Hepatocyte (in vitro differentiated cells): ENCODE measurements at regions not wholly inside any gene's neighbourhood (a gene's known extent, or its start where the extent isn't known, plus 50 kb on each side); places are given as distances from the start of the nearest gene placed in this dataset.

Experiments used
- DNase-seq: peaks from one replicate; pipeline ENCODE4 v3.0.0-alpha.2; 2016; ENCODE audit warnings: low spot score
- H2AFZ ChIP-seq: fragments of 200-600 bp; sonication (generic); 2 replicates; pipeline ENCODE4 v1.6.0; 2016; ENCODE audit warnings: antibody characterized with exemption, mild to moderate bottlenecking
- H3K27ac ChIP-seq: fragments of 200-600 bp; sonication (generic); 2 replicates; pipeline ENCODE4 v1.5.1; 2016; ENCODE audit warnings: mild to moderate bottlenecking
- H3K27me3 ChIP-seq: fragments of 200-600 bp; sonication (generic); 2 replicates; pipeline ENCODE4 v1.6.1; 2016
- H3K36me3 ChIP-seq: fragments of 200-600 bp; sonication (generic); replicated peaks from 2 replicates; pipeline ENCODE4 v1.5.1; 2016; ENCODE audit warnings: low read depth; ENCODE audit not compliant: insufficient read depth
- H3K4me1 ChIP-seq: fragments of 200-600 bp; sonication (generic); 2 replicates; pipeline ENCODE4 v1.5.1; 2016; ENCODE audit warnings: mild to moderate bottlenecking, moderate library complexity; ENCODE audit not compliant: insufficient read depth
- H3K4me2 ChIP-seq: fragments of 200-600 bp; sonication (generic); 2 replicates; pipeline ENCODE4 v1.6.0; 2016
- H3K4me3 ChIP-seq: fragments of 200-600 bp; sonication (generic); 2 replicates; pipeline ENCODE4 v1.5.1; 2016; ENCODE audit warnings: mild to moderate bottlenecking
- H3K79me2 ChIP-seq: fragments of 200-600 bp; sonication (generic); 2 replicates; pipeline ENCODE4 v1.6.0; 2017; ENCODE audit warnings: mild to moderate bottlenecking
- H3K9me2 ChIP-seq: fragments of 200-600 bp; sonication (generic); replicated peaks from 2 replicates; pipeline ENCODE4 v1.6.0; 2017; ENCODE audit warnings: mild to moderate bottlenecking; ENCODE audit not compliant: insufficient read depth
- H3K9me3 ChIP-seq: fragments of 200-600 bp; sonication (generic); 2 replicates; pipeline ENCODE4 v1.5.1; 2016; ENCODE audit warnings: low read depth, mild to moderate bottlenecking
- H4K20me1 ChIP-seq: fragments of 200-600 bp; sonication (generic); 2 replicates; pipeline ENCODE4 v1.6.0; 2016; ENCODE audit warnings: mild to moderate bottlenecking; ENCODE audit not compliant: insufficient read depth, poor library complexity, severe bottlenecking
- CTCF ChIP-seq: fragments of 200-600 bp; sonication (generic); IDR thresholded peaks from 2 replicates; pipeline ENCODE4 v1.5.1; 2016; ENCODE audit warnings: antibody characterized with exemption, mild to moderate bottlenecking; ENCODE audit not compliant: poor library complexity
- EZH2 ChIP-seq: fragments of 200-600 bp; sonication (generic); IDR thresholded peaks from 2 replicates; pipeline ENCODE4 v1.6.1; 2016; ENCODE audit warnings: antibody characterized with exemption, mild to moderate bottlenecking, borderline replicate concordance
- EZH2phosphoT487 ChIP-seq: fragments of 200-600 bp; sonication (generic); IDR thresholded peaks from one replicate; pipeline ENCODE4 v1.6.1; 2018; ENCODE audit warnings: antibody characterized with exemption, mild to moderate bottlenecking, low read depth, moderate library complexity; ENCODE audit not compliant: unreplicated experiment, severe bottlenecking
- WGBS: methylation state at CpG from one replicate; pipeline ENCODE4 v1.1.6; 2016; ENCODE audit warnings: low lambda C conversion rate; ENCODE audit errors: missing lambda C conversion rate; 5-methylcytosine and 5-hydroxymethylcytosine counted together

GRCh38 chr3:28726840-28727239 is 378.2 kb upstream of the AZI2 start:
- H2AFZ ChIP-seq: no peak overlapping the region

GRCh38 chr3:28727307-28727706 is 378.7 kb upstream of the AZI2 start:
- Histone ChIP-seq H3K9me3 (no peaks in the 10 kb centered on the region), H3K27ac (no peak overlapping the region), H2AFZ (no peak overlapping the region), H3K4me1 (no peaks in the 10 kb centered on the region), H4K20me1 (no peaks in the 10 kb centered on the region), H3K4me3 (no peak overlapping the region), H3K9me2 (no peaks in the 10 kb centered on the region), H3K79me2 (no peaks in the 10 kb centered on the region), H3K4me2 (no peak overlapping the region), H3K27me3 (no peaks in the 10 kb centered on the region), H3K36me3 (no peaks in the 10 kb centered on the region)
- no peak for DNase-seq
- TF ChIP-seq CTCF (no peak), EZH2phosphoT487 (no peak), EZH2 (no peak)

More at GRCh38 chr3:28726840-28727239, 378.2 kb upstream of the AZI2 start:
- Histone ChIP-seq H3K9me3 (no peaks in the 10 kb centered on the region), H3K4me3 (no peak overlapping the region), H3K79me2 (no peaks in the 10 kb centered on the region), H4K20me1 (no peaks in the 10 kb centered on the region), H3K9me2 (no peaks in the 10 kb centered on the region), H3K36me3 (no peaks in the 10 kb centered on the region), H3K27ac (no peak overlapping the region), H3K4me1 (no peaks in the 10 kb centered on the region), H3K27me3 (no peaks in the 10 kb centered on the region), H3K4me2 (no peak overlapping the region)
- WGBS: 27% methylated on average over 3 of the region's 3 CpGs
- peak; percentile 56 for DNase-seq
- no peak for TF ChIP-seq EZH2phosphoT487
- peak; percentile 43 for TF ChIP-seq CTCF
- no peak for TF ChIP-seq EZH2

GRCh38 chr3:28738425-28738824 is 389.8 kb upstream of the AZI2 start:
- Histone ChIP-seq H2AFZ (no peak overlapping the region), H3K79me2 (no peaks in the 10 kb centered on the region), H3K36me3 (no peaks in the 10 kb centered on the region), H3K9me2 (no peaks in the 10 kb centered on the region), H3K4me3 (no peak overlapping the region), H3K27me3 (no peaks in the 10 kb centered on the region), H3K27ac (no peak overlapping the region), H3K4me2 (no peak overlapping the region), H3K9me3 (no peaks in the 10 kb centered on the region), H3K4me1 (no peaks in the 10 kb centered on the region), H4K20me1 (no peaks in the 10 kb centered on the region)
- TF ChIP-seq EZH2 (no peak), EZH2phosphoT487 (no peak), CTCF (no peak)
- WGBS: 93% methylated on average over 2 of the region's 2 CpGs
- DNase-seq: no peak

- no peak for DNase-seq
- Histone ChIP-seq H3K9me3 (no peaks in the 10 kb centered on the region), H3K9me2 (no peaks in the 10 kb centered on the region), H3K79me2 (no peaks in the 10 kb centered on the region), H3K4me2 (peak overlapping the region; percentile 17), H3K4me1 (no peaks in the 10 kb centered on the region), H3K27me3 (no peaks in the 10 kb centered on the region), H2AFZ (no peak overlapping the region), H3K27ac (no peak overlapping the region), H3K4me3 (no peak overlapping the region), H3K36me3 (no peaks in the 10 kb centered on the region), H4K20me1 (no peaks in the 10 kb centered on the region)
- 31% methylated on average over 1 of the region's 1 CpG for WGBS
- TF ChIP-seq EZH2phosphoT487: no peak
- TF ChIP-seq EZH2: no peak
- TF ChIP-seq CTCF: no peak
Measured at GRCh38 chr3:28739647-28740046, 391.0 kb upstream of the AZI2 start.
